NCI-H2029 (cell line): ENCODE measurements at regions not wholly inside any gene's neighbourhood (a gene's known extent, or its start where the extent isn't known, plus 50 kb on each side); places are given as distances from the start of the nearest gene placed in this dataset.

Experiments
- DNase-seq: peaks from one replicate; lab custom pipeline; 2025; lab: John Stamatoyannopoulos, UW

- no peak for DNase-seq
These were observed 141.3 kb upstream of the SDK2 start for GRCh38 chr17:73785496-73785895.

GRCh38 chr17:73785958-73786743 is 141.9 kb upstream of the SDK2 start:
- DNase-seq: no peak

- no peak for DNase-seq
These were observed 143.1 kb upstream of the SDK2 start for GRCh38 chr17:73787076-73788059.

- no peak for DNase-seq
These were observed 143.9 kb upstream of the SDK2 start for GRCh38 chr17:73788111-73788510.

- no peak for DNase-seq
These were observed 146.9 kb upstream of the SDK2 start for GRCh38 chr17:73791121-73791520.

GRCh38 chr17:73791631-73792030 is 147.4 kb upstream of the SDK2 start:
- DNase-seq: no peak

- DNase-seq: no peak
These were observed 148.7 kb upstream of the SDK2 start for GRCh38 chr17:73792994-73793393.

- no peak for DNase-seq
These were observed 150.1 kb upstream of the SDK2 start for GRCh38 chr17:73794336-73794735.

- DNase-seq: no peak
These were observed 151.5 kb upstream of the SDK2 start for GRCh38 chr17:73795730-73796129.

GRCh38 chr17:73797594-73798110 is 153.4 kb upstream of the SDK2 start:
- DNase-seq: no peak

- DNase-seq: peak; percentile 44
These were observed 154.0 kb upstream of the SDK2 start for GRCh38 chr17:73798111-73798748.

- DNase-seq: no peak
These were observed 154.9 kb upstream of the SDK2 start for GRCh38 chr17:73799096-73799495.

- no peak for DNase-seq
These were observed 155.8 kb upstream of the SDK2 start for GRCh38 chr17:73799781-73800627.

GRCh38 chr17:73800893-73801292 is 156.6 kb upstream of the SDK2 start:
- DNase-seq: no peak

GRCh38 chr17:73801455-73802100 is 157.3 kb upstream of the SDK2 start:
- DNase-seq: peak; percentile 80

GRCh38 chr17:73802314-73802713 is 158.1 kb upstream of the SDK2 start:
- DNase-seq: no peak

GRCh38 chr17:73802871-73803270 is 158.6 kb upstream of the SDK2 start:
- no peak for DNase-seq

- DNase-seq: peak; percentile 63
These were observed 159.8 kb upstream of the SDK2 start for GRCh38 chr17:73803964-73804435.

GRCh38 chr17:73806768-73807167 is 162.5 kb upstream of the SDK2 start:
- DNase-seq: no peak

- DNase-seq: no peak
These were observed 169.0 kb upstream of the SDK2 start for GRCh38 chr17:73813201-73813600.

GRCh38 chr17:73814075-73814474 is 169.8 kb upstream of the SDK2 start:
- DNase-seq: no peak
